ENCODE measurements at regions not wholly inside any gene's neighbourhood (a gene's known extent, or its start where the extent isn't known, plus 50 kb on each side); places are given as distances from the start of the nearest gene placed in this dataset.

DNA sequence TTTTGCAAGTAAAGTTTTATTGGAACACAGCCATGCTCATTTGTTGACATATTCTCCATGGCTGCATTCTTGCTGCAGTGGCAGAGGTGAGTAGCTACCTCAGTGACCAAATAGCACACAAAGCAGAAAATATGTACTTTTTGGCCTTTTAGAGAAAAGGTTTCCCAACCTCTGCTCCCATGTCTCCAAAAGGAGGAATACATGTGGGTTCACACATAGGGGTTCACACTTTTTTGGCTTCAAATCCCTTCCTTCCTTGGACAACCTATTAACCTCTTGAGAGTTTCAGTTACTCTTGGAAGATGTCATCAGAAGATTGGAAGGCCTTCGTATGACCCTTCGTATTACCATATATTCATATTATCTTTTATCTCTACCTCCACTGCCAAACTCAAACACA lies 285.1 kb upstream of the TUT7 start:
- no peak for ATAC-seq (ENCODE audit: insufficient number of reproducible peaks, low FRiP score, low read depth)
- Histone ChIP-seq H3K4me3 (no peak overlapping the region), H3K36me3 (no peaks in the 10 kb centered on the region), H3K27ac (no peak overlapping the region), H3K27me3 (replicated peaks; ENCODE audit: insufficient read depth) (no peaks in the 10 kb centered on the region), H3K4me1 (ENCODE audit: control insufficient read depth in 1 of 2, low read depth in 2 of 2) (no peaks in the 10 kb centered on the region), H3K9me3 (no peaks in the 10 kb centered on the region)
- TF ChIP-seq, protein P1, sequence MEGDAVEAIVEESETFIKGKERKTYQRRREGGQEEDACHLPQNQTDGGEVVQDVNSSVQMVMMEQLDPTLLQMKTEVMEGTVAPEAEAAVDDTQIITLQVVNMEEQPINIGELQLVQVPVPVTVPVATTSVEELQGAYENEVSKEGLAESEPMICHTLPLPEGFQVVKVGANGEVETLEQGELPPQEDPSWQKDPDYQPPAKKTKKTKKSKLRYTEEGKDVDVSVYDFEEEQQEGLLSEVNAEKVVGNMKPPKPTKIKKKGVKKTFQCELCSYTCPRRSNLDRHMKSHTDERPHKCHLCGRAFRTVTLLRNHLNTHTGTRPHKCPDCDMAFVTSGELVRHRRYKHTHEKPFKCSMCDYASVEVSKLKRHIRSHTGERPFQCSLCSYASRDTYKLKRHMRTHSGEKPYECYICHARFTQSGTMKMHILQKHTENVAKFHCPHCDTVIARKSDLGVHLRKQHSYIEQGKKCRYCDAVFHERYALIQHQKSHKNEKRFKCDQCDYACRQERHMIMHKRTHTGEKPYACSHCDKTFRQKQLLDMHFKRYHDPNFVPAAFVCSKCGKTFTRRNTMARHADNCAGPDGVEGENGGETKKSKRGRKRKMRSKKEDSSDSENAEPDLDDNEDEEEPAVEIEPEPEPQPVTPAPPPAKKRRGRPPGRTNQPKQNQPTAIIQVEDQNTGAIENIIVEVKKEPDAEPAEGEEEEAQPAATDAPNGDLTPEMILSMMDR (IDR thresholded peaks at IDR 0.05), result no peak
- DNase-seq (ENCODE audit: low spot score), result no peak

DNA sequence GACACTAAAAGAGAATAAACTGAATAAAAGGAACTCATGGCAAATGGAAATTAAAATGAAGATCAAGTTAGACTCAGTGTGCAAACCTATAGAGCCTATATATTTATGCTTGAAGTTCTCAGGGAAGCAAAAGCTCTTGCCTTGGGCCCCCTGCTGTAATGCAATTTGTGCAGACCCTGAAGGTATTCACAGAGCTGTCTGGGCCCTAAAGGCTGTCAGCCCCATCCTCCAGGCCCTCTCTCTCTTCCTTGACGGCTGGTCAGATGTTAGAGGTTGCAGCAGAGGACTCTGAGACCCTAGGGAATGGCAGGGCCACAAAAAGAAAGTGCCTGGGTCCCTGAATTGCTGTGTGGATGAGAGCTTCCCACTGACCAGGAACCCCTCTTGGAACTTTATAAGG lies 283.9 kb upstream of the TUT7 start:
- Histone ChIP-seq H3K27ac (no peak overlapping the region), H3K36me3 (no peaks in the 10 kb centered on the region), H3K4me3 (no peak overlapping the region), H3K9me3 (no peaks in the 10 kb centered on the region), H3K27me3 (replicated peaks; ENCODE audit: insufficient read depth) (no peaks in the 10 kb centered on the region), H3K4me1 (ENCODE audit: control insufficient read depth in 1 of 2, low read depth in 2 of 2) (no peaks in the 10 kb centered on the region)
- DNase-seq (ENCODE audit: low spot score), result no peak
- no peak for ATAC-seq (ENCODE audit: insufficient number of reproducible peaks, low FRiP score, low read depth)
- TF ChIP-seq, protein P1 (IDR thresholded peaks at IDR 0.05), result no peak

DNA sequence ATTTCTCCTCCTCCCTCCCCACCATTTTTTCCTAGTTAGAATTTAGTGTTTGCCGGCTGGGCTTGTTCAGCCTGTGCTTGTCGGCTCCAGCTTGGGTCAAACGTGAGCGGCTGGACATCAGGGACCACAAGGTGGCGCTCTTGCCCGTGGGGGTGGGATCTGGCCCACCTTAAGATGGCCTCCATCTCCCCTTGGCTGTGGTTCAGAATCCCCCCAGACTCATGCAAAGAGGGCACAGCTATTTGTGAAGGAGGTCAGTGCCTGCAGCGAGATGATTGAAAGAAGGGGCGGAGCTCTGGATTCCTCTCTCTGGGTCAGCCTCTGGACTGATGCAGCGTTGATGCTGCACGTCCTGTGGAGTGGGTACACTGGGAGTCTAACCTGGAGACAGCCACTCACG lies 283.3 kb upstream of the TUT7 start:
- Histone ChIP-seq H3K36me3 (no peaks in the 10 kb centered on the region), H3K4me3 (no peak overlapping the region), H3K27ac (no peak overlapping the region), H3K9me3 (no peaks in the 10 kb centered on the region), H3K4me1 (ENCODE audit: control insufficient read depth in 1 of 2, low read depth in 2 of 2) (no peaks in the 10 kb centered on the region), H3K27me3 (replicated peaks; ENCODE audit: insufficient read depth) (no peaks in the 10 kb centered on the region)
- no peak for DNase-seq (ENCODE audit: low spot score)
- TF ChIP-seq, protein P1 (IDR thresholded peaks at IDR 0.05), result no peak
- no peak for ATAC-seq (ENCODE audit: insufficient number of reproducible peaks, low FRiP score, low read depth)

DNA sequence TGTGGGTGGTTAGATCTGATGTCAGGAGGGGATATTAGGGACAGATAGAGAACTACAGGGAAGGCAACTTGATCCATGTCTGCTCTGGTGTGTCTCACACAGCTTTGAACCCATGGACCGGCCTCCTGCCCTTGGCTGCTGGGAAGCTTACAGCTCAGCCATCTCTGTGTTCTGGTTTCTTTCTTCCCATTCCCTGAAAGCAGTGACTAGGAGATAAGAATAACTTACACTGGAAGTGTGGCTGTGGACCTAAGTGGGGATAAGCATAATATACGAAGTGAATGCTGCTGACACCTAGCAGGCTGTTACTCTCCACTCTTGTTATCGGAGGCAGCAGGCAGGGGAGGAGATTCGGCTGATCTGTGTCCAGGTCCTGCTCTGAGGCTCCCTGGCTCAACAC lies 282.3 kb upstream of the TUT7 start:
- TF ChIP-seq, protein P1 (IDR thresholded peaks at IDR 0.05), result no peak
- Histone ChIP-seq H3K9me3 (no peaks in the 10 kb centered on the region), H3K4me1 (ENCODE audit: control insufficient read depth in 1 of 2, low read depth in 2 of 2) (no peaks in the 10 kb centered on the region), H3K4me3 (no peak overlapping the region), H3K27ac (no peak overlapping the region), H3K27me3 (replicated peaks; ENCODE audit: insufficient read depth) (no peaks in the 10 kb centered on the region), H3K36me3 (no peaks in the 10 kb centered on the region)
- ATAC-seq (ENCODE audit: insufficient number of reproducible peaks, low FRiP score, low read depth) (no peak), DNase-seq (ENCODE audit: low spot score) (no peak)

DNA sequence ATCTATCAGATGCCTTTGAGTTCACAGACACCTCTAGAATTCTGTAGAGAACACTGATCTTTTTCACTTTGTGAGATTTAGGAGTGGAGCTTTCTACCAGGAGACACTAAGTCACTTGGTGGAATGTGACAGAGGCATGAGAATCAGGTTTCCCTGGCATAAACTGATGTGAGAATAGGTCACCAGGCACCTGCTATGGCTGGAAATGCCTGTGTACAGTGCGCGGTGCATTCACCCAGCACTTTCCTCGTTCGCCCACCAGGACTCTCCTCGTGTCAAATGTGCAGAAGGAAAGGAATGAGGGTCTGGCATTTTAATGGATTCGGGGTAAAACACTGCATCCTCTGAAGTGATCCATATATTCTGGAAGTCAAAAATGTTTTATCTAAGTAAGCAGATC lies 281.8 kb upstream of the TUT7 start:
- Histone ChIP-seq H3K4me3 (no peak overlapping the region), H3K9me3 (no peaks in the 10 kb centered on the region), H3K36me3 (no peaks in the 10 kb centered on the region), H3K4me1 (ENCODE audit: control insufficient read depth in 1 of 2, low read depth in 2 of 2) (no peaks in the 10 kb centered on the region), H3K27ac (no peak overlapping the region), H3K27me3 (replicated peaks; ENCODE audit: insufficient read depth) (no peaks in the 10 kb centered on the region)
- DNase-seq (ENCODE audit: low spot score) (no peak), ATAC-seq (ENCODE audit: insufficient number of reproducible peaks, low FRiP score, low read depth) (no peak)
- TF ChIP-seq, protein P1 (IDR thresholded peaks at IDR 0.05), result no peak

Data from thoracic aorta (tissue), 2 donors.